Smooth muscle cell (in vitro differentiated cells): ENCODE measurements at regions not wholly inside any gene's neighbourhood (a gene's known extent, or its start where the extent isn't known, plus 50 kb on each side); places are given as distances from the start of the nearest gene placed in this dataset.

Source experiments
- DNase-seq: peaks from one replicate; lab custom pipeline; 2025; ENCODE audit not compliant: unreplicated experiment; lab: John Stamatoyannopoulos, UW
- H2AFZ ChIP-seq: fragments of 200-600 bp; sonication (generic); 2 replicates; pipeline ENCODE4 v1.6.0; 2016; ENCODE audit warnings: antibody characterized with exemption, low read depth, mild to moderate bottlenecking
- H3F3A ChIP-seq: fragments of 200-600 bp; sonication (generic); 2 replicates; pipeline ENCODE4 v1.6.0; 2017; ENCODE audit warnings: antibody characterized with exemption, low read depth
- H3K27ac ChIP-seq: fragments of 200-600 bp; sonication (generic); 2 replicates; pipeline ENCODE4 v1.5.1; 2016; ENCODE audit warnings: low read depth, mild to moderate bottlenecking
- H3K27me3 ChIP-seq: fragments of 200-600 bp; sonication (generic); 2 replicates; pipeline ENCODE4 v1.6.1; 2016; ENCODE audit warnings: low read depth, mild to moderate bottlenecking
- H3K36me3 ChIP-seq: fragments of 200-600 bp; sonication (generic); 2 replicates; pipeline ENCODE4 v1.5.1; 2016; ENCODE audit warnings: low read depth
- H3K4me1 ChIP-seq: fragments of 200-600 bp; sonication (generic); 2 replicates; pipeline ENCODE4 v1.5.1; 2016; ENCODE audit warnings: low read depth
- H3K4me2 ChIP-seq: fragments of 200-600 bp; sonication (generic); 2 replicates; pipeline ENCODE4 v1.6.0; 2016; ENCODE audit warnings: mild to moderate bottlenecking
- H3K4me3 ChIP-seq: fragments of 200-600 bp; sonication (generic); 2 replicates; pipeline ENCODE4 v1.5.1; 2016; ENCODE audit warnings: mild to moderate bottlenecking
- H3K79me2 ChIP-seq: fragments of 200-600 bp; sonication (generic); 2 replicates; pipeline ENCODE4 v1.6.0; 2016; ENCODE audit warnings: low read depth, mild to moderate bottlenecking
- H3K9ac ChIP-seq: fragments of 200-600 bp; sonication (generic); 2 replicates; pipeline ENCODE4 v1.6.0; 2016; ENCODE audit warnings: low read depth
- H3K9me3 ChIP-seq: fragments of 200-600 bp; sonication (generic); replicated peaks from 2 replicates; pipeline ENCODE4 v1.5.1; 2016; ENCODE audit warnings: low read depth
- H4K20me1 ChIP-seq: fragments of 200-600 bp; sonication (generic); 2 replicates; pipeline ENCODE4 v1.6.0; 2016; ENCODE audit warnings: low read depth
- WGBS: methylation state at CpG from one replicate; pipeline ENCODE4 v1.1.7; 2016; ENCODE audit warnings: low lambda C conversion rate; 5-methylcytosine and 5-hydroxymethylcytosine counted together
- TF ChIP-seq, protein P1 (sequence below): fragments of 200-600 bp; sonication (generic); IDR thresholded peaks from 2 replicates; pipeline ENCODE4 v1.5.1; 2017; ENCODE audit warnings: borderline replicate concordance, mild to moderate bottlenecking, antibody characterized with exemption; ENCODE audit not compliant: insufficient read depth, poor library complexity, severe bottlenecking

DNA sequence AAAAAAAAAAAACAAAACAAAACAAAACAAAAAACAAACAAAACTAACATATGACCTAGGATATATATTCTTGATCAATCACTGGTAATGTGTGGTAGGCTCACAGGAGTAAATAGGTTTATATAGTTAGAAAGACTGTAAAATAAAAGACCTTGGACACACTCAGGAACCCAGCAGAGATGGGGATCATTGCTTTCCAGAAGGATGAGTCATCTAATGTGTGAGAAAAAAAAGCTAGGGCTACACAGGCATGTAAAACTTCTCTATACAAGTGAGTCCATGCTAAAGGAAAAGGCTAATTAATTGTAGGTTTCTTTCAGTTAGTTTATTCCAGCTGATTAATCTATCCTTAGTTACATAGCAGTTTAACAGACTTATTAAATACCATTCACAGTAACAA, 710.3 kb upstream of the ARPP21 start:
- H3K4me2 ChIP-seq = no peak overlapping the region
- H3K4me1 ChIP-seq = no peaks in the 10 kb centered on the region
- H3K4me3 ChIP-seq = no peak overlapping the region
- no peaks in the 10 kb centered on the region for H3K27me3 ChIP-seq
- H3K9ac ChIP-seq = no peak overlapping the region
- no peaks in the 10 kb centered on the region for H3K36me3 ChIP-seq
- no peaks in the 10 kb centered on the region for H3K79me2 ChIP-seq
- TF ChIP-seq, protein P1, sequence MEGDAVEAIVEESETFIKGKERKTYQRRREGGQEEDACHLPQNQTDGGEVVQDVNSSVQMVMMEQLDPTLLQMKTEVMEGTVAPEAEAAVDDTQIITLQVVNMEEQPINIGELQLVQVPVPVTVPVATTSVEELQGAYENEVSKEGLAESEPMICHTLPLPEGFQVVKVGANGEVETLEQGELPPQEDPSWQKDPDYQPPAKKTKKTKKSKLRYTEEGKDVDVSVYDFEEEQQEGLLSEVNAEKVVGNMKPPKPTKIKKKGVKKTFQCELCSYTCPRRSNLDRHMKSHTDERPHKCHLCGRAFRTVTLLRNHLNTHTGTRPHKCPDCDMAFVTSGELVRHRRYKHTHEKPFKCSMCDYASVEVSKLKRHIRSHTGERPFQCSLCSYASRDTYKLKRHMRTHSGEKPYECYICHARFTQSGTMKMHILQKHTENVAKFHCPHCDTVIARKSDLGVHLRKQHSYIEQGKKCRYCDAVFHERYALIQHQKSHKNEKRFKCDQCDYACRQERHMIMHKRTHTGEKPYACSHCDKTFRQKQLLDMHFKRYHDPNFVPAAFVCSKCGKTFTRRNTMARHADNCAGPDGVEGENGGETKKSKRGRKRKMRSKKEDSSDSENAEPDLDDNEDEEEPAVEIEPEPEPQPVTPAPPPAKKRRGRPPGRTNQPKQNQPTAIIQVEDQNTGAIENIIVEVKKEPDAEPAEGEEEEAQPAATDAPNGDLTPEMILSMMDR = no peak
- no peaks in the 10 kb centered on the region for H4K20me1 ChIP-seq
- no peaks in the 10 kb centered on the region for H3K9me3 ChIP-seq
- no peak overlapping the region for H2AFZ ChIP-seq
- H3F3A ChIP-seq = no peaks in the 10 kb centered on the region
- DNase-seq = no peak
- H3K27ac ChIP-seq = no peak overlapping the region

DNA sequence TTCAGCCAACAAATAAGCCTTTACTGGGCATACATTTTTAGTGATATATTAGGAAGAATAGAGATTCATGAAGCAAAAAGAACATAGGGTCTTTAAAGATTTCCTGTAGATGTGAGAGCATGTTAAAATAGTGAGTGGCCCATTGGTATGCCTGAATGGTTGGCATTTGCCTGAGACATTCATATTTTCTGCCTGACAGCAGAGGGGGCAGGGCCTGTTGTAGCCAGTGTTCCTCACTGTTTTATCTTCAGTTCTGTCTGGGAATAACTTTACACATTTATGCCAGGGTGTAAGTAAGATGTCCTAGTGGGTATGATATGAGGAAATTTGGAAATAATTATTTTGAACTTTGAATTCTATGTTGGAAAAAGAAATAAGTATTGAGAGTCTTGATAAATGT, 704.7 kb upstream of the ARPP21 start:
- H2AFZ ChIP-seq = no peak overlapping the region
- TF ChIP-seq, protein P1 = no peak

DNA sequence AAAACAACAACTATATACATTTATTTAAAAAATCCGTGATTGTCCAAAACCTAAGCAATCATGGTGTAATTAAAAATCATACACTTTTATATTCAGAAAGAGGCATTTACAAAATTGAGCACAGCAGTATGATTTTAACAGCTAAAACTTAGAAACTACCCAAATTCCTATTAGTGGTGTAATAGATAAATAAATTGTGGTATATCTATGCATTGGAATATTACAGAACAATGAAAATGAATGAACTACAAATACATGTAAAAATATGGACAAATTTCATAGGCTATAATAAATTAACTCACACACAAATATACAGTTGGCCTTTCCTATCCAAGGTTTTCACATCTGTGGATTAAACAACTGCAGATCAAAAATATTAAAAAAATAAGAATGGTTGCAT, 700.5 kb upstream of the ARPP21 start:
- TF ChIP-seq, protein P1 = no peak
- WGBS = 88% methylated on average over 1 of the region's 1 CpG
- no peak overlapping the region for H3K4me3 ChIP-seq
- no peak overlapping the region for H2AFZ ChIP-seq
- no peak for DNase-seq
- H3K9ac ChIP-seq = no peak overlapping the region
- H3K36me3 ChIP-seq = no peaks in the 10 kb centered on the region
- no peaks in the 10 kb centered on the region for H4K20me1 ChIP-seq
- H3K27ac ChIP-seq = no peak overlapping the region
- no peaks in the 10 kb centered on the region for H3K27me3 ChIP-seq
- H3K9me3 ChIP-seq = no peaks in the 10 kb centered on the region
- no peaks in the 10 kb centered on the region for H3K4me1 ChIP-seq
- no peaks in the 10 kb centered on the region for H3K79me2 ChIP-seq
- H3K4me2 ChIP-seq = no peak overlapping the region
- H3F3A ChIP-seq = no peaks in the 10 kb centered on the region

More for the DNA sequence above, 704.7 kb upstream of the ARPP21 start:
- no peak for DNase-seq
- Histone ChIP-seq H3K9me3 (no peaks in the 10 kb centered on the region), H3K9ac (no peak overlapping the region), H3K27me3 (no peaks in the 10 kb centered on the region), H3K4me2 (no peak overlapping the region), H4K20me1 (no peaks in the 10 kb centered on the region), H3K36me3 (no peaks in the 10 kb centered on the region), H3K4me3 (no peak overlapping the region), H3F3A (no peaks in the 10 kb centered on the region), H3K79me2 (no peaks in the 10 kb centered on the region), H3K27ac (no peak overlapping the region), H3K4me1 (no peaks in the 10 kb centered on the region)

DNA sequence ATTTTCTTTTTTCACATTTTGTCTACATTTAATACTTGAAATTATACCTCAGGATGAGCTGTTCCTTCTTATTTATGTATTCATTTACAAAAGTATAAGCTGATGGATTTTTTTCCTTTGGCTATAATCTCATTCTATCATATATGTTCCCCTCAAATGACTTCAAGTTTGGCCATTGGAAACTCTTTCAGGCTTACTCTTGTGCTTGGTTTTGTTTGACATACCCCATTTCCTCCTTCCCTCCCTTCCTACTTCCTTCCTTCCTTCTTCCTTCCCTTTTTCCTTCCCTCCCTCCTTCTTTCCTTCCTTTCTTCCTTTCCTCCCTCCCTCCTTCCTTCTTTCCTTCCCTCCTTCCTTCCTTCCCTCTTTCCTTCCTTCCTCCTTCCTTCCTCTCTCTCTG, 697.1 kb upstream of the ARPP21 start:
- no peak overlapping the region for H3K27ac ChIP-seq
- H3K9ac ChIP-seq = no peak overlapping the region
- TF ChIP-seq, protein P1 = no peak
- H3K4me3 ChIP-seq = no peak overlapping the region
- no peak overlapping the region for H2AFZ ChIP-seq
- H3K27me3 ChIP-seq = no peaks in the 10 kb centered on the region
- no peaks in the 10 kb centered on the region for H3K36me3 ChIP-seq
- H3K9me3 ChIP-seq = no peaks in the 10 kb centered on the region
- H3K4me2 ChIP-seq = no peak overlapping the region
- no peak for DNase-seq
- H4K20me1 ChIP-seq = no peaks in the 10 kb centered on the region
- H3K4me1 ChIP-seq = no peaks in the 10 kb centered on the region
- no peaks in the 10 kb centered on the region for H3F3A ChIP-seq
- no peaks in the 10 kb centered on the region for H3K79me2 ChIP-seq
